HG02885 (cell line): ENCODE measurements at regions not wholly inside any gene's neighbourhood (a gene's known extent, or its start where the extent isn't known, plus 50 kb on each side); places are given as distances from the start of the nearest gene placed in this dataset.
"Not testable (repeated sequence)": the region's sequence is repeated elsewhere in the genome, so short reads cannot be mapped to it uniquely, and the experiment has no call there.

ENCODE experiments used
- ATAC-seq: cut with Tn5 transposase; IDR thresholded peaks from one replicate; pipeline ENCODE4 v1.9.1; 2021; ENCODE audit warnings: mild to moderate bottlenecking; ENCODE audit not compliant: unreplicated experiment, poor library complexity

DNA sequence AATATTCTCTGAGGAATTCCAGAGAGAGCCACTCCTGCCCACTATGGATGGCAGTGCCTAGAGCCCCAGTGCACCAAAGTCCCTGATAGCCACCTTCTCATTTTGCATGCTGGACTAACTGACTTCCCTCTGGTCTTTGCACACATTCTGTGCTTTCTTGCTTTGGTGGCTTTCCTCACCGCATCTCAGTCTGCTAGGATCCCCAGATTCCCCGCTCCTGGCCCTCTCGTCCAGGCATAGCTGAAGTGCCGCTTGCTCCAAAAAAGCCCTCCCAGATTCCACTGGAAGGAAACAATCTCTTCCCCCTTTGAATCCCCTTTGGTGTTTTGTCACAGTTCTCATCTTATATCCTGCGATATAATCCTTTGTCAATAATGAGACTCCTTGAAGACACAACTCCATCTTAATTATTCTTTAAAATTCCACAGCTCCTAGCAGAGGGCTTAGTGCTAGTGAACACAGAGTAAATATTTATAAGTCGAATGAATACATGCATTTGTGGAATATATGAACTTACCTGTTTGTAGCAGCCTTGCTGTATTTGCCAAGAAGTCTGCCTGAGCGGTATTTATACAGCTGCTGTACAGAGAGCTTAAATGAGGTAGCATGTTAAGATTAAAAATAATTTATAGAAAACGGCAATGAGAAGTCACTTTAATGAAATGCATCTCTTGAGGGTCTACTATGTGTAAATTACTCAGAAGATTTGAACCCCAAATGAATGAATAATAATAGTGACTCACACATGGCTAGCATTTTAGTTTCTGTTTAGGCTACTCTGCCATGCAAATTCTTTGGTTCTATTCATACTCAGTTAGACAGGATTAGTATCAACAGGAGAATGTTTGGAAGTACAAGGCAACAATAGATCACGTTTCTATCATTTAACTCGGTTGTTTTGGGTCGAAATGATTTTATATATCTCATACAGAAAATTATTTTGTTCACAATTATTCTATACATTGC lies 421.9 kb upstream of the TENM3 start:
- no peak for ATAC-seq

DNA sequence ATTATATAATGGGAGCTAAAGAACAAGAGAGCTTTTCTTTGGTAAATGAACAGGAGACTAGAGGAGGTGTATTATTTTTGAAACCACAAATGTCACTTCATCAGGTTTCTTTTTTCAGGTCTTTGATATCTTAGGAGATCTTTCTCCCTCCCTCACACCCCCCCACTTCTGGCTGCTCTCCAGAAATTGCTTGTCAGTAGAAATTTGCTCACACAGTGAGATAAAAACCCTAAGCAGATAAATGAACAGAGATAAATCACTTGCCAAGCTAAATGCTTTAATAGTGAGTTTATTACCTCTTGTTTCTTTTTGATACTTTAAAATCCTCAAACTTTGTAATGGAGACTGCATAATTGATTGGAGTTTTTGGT lies 421.2 kb upstream of the TENM3 start:
- ATAC-seq: no peak

DNA sequence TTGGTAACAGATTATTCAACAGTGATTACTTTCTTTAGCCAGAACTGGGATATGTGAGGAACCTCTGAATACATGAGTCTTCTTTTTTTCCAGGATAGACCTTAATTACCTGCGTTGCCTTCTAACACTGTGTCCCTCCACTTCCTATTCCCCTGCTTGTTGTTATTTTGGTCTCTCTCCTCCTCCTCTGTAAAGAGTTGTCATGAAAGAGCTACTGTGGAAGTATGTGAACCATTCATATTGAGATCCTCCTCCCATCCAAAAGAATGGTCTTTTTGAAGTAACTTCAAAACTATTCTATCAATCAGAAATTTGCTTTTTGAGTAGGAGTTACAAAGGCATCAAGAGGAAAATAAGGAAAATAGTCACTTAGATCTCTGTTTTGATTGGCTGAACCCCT lies 420.0 kb upstream of the TENM3 start:
- ATAC-seq: no peak

DNA sequence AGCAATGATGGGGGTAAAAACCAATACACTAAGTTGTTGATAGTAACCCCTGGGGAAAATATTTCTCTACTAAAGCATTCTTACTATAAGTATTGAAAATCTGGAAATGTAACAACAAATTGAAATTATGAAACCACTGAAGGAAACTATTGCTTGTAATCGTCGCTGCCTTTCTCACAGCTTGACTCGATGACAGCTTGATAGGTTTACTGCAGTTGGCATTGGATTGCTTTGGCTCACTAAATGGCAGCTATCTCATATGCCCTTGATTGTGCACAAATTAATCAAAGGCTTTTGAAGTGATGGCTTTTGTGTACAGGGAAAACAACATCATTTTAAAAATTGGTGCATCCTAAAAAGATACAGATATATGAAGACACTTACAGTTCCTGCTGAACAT lies 419.6 kb upstream of the TENM3 start:
- no peak for ATAC-seq

DNA sequence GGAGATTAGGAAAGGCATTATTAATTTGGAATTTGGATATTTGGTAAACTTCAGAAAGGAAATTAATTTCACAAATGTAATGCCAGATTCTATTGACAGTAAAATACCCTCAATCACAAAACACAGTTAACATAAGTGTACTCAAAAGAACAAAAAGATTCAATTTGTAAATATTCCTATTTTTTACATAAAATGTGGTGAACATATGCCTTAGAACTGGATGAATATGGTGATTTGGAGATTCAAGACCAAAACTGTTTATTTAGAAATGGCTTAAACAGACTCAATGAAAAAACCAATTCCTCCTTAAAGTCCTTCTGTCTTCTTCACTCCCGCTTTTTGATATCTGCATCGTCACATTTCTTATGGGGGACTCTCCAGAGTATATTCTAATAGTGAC lies 417.6 kb upstream of the TENM3 start:
- ATAC-seq: no peak

DNA sequence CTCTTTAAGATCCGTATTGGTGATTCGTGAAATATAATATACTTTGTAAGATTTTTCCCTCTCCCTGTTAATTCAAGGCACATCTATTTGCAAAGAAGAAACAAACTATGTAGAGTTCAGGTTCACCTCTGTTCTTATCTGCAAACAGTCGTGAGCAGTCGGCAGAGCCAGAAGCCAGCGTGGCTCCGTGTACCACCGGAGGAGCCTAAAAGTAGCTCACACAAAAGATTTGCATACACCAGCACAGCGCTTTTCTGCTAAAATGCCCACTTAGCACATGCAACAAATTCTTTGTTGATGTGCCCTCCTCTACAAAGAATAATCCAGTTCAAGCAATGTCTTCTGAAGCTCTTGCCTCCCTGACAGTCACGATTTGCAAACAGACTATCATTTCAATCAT lies 416.0 kb upstream of the TENM3 start:
- ATAC-seq: no peak

DNA sequence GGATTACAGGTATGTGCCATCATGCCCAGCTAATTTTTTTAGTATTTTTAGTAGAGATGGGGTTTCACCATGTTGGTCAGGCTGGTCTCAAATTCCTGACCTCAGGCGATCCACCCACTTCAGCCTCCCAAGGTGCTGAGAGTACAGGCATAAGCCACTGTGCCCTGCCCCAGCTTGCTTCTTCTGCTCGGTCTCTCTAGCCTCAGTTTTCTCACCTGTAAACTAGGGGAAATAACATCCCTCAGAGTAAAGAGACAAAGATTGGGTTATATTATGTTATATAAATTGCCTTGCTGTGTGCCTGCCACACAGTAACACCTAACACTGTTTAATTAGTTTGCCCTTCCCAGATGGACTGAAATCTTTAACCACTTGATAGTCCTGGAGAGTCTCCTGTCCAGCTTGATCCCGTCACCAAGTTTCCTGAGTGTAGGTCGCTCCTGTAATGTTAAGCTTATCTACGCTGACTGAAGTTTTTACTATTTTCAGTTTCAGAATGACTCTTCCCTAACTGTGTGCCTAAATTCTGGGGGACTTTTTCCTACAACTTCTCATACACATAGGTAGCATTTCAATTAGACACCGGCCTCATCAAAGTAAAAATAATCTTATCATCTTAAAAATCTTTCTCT lies 412.7 kb upstream of the TENM3 start:
- ATAC-seq: peak; percentile 89

DNA sequence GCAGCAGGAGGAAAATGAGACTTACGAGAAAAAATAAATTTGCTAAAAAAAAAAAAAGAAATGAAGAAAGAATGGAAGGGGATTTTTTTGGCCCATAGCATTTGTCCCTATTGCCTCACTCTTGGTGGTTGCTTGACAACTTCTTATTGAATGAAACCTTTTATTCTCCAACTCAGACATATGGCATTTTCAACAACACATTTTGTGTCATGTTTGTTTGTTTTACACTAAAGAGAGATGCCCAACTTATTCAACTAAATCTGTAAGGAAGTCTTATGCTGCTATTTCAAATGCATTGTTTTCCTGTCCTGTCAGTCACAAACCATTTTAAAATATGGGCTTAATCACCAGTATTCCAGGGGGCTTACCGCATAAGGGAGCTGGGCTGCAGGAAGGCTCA lies 409.1 kb upstream of the TENM3 start:
- no peak for ATAC-seq

DNA sequence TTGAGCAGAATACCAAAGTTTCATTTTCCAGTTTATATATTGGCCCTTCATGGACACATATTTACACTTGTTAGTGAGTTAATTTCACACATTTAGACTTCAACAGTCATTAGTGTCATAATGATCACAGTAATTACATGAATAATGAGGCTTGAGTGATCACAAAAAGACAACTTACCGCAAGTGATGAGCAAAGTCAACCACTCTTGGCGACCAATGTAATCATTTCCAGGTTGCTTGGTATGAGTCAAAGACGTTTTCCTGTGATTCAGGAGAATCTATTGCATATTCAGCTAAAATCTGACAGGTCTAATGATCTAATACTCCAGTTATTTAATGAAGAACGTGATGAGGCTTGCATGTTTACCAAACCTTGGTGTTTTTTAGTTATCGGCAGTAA lies 407.9 kb upstream of the TENM3 start:
- no peak for ATAC-seq

DNA sequence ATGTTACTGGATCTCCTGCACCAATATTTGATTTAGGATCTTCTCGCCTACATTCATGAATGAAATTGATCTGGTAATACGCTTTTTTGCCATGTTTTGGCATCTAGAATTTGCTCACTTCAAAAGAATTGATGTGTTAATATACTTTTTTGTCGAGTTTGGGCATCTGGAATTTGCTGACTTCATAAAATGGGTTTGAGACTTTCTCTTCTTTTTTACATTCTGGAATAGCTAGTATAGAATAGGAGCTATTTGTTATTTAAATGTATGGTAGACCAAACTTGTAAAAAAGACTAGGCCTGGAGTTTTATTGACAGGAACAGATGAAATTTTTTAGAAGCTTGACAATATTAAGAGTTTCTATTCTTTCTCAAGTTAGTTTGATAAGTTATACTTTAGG lies 404.9 kb upstream of the TENM3 start:
- ATAC-seq: no peak

DNA sequence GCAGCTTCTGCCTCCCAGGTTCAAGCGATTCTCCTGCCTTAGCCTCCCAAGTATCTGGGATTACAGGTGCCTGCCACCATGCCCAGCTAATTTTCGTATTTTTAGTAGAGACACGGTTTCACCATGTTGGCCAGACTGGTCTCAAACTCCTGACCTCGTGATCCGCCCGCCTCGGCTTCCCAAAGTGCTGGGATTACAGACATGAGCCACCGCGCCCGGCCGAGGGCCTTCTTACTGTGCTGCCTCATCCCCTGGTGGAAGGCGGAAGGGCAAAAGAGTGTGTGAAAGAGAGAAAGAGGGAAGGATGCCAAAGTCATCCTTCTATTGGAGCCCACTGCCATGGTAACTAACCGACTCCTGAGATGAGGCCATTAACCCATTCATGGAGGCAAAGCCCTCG lies 399.4 kb upstream of the TENM3 start:
- not testable (repeated sequence) for ATAC-seq

DNA sequence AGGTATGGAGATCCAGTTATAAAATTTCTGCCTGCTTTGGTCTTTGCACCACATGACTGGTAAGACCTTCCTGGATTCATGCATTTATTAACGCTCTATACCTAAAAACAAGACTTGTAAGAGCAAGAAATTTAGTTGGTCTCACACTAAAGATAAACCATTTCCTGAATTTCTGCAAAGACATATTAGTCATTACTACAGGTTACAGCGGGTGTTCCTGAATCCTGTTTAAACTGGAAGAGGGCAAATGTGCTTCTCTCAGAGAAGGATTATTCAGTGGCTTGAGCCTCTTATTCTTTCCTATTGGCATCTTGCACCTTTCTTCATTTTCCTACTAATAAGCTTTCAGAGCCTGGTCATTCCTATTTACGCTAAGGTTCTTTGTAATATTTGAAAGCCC lies 397.6 kb upstream of the TENM3 start:
- ATAC-seq: no peak

DNA sequence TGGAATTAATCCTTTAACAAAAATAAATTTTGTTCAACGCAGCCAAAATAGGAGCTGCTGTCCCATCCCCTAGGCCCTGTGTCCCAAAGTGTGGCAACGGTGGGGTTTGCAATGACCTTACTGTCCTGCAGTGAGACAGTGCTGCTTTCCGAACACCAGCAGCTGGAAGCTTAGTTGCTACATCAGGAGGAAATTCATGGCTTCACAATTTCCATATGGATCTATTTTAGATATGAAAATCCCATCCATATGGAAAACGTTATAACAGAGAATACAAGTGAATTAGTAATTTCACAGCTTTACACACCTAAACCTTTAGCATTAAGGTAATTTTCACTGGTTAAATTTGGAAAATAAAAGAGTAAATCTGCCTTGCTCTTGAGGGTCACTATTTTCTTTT lies 396.3 kb upstream of the TENM3 start:
- no peak for ATAC-seq

DNA sequence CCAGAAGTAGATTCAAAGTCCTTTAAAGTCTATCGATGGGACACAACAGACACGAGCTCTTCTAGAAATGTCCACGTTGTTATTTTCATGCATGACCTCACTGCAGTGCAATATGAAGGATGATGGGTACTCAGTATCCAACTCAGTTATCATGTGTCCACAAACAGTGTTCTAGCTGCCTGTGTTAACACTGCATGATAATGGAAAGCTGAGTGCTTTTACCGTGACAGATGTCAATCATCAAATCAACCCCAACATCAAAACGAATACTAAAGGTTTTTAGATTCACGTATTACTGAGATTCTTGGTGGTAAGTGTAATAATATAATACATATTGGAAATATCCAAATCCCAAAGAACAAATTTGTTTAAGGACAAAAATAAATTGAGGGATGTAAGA lies 394.8 kb upstream of the TENM3 start:
- no peak for ATAC-seq

DNA sequence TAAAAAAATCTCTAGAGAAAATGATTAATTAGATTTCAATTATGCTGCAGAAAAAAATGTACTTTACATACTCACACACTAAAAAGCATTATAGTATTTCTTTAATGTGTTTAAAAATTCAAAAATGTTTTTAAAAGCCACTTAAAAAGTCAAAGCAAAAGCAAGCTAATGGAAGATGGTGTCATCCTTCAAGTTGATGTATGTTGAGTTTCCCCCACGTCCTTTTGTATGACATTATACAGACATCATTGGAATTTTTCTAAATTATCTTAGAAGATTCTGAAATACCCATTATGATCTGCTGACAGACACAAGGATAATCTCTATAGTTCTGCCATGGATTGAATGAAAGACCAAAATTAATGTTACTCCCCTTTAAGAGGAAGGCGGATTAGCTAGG lies 393.7 kb upstream of the TENM3 start:
- no peak for ATAC-seq

DNA sequence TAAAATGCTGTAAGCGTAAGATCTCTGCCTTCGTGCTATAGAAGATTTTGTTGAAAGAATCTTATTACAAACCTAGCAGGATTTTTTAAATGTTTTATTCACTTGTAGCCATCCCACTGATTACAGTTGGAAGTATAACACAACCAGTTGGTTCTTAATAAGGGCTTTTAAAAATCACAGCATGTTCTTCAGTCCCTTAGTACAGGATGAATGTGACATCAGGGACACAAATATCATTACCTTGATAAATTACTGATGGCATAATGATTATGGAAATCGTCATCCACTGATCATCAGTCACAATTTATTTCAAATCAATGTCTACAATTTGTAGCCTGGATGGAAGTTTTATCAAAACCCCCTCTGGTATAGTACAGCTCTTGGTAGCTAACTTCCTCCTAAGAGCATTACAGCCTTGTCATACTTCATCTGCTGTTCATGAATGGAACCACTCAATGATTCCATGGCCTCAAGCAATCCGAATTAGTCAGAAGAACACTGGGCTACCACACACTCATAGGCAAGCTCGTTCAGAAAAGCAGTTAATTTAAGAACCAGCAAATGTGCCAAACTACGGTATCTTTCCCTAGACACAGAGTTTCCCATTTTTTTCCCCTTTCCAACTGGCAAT lies 389.2 kb upstream of the TENM3 start:
- ATAC-seq: no peak

DNA sequence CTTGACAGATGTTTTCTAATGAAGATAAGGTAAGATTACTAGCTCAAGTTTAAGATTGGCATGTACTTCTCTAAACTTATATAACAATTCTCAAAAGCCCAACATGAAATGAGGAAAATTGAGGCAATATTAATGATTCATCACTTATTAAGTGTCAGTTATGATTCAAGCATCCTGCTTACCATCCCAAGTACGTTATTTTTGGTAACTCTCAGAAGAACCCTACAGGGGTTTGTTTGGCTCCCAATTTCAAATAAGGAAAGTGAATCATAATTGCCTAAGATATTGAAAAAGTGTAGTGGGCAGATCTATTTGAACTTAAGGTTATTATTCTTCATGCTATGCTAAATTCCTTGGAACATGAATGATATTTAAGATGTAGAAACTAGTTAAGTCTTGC lies 387.9 kb upstream of the TENM3 start:
- no peak for ATAC-seq

DNA sequence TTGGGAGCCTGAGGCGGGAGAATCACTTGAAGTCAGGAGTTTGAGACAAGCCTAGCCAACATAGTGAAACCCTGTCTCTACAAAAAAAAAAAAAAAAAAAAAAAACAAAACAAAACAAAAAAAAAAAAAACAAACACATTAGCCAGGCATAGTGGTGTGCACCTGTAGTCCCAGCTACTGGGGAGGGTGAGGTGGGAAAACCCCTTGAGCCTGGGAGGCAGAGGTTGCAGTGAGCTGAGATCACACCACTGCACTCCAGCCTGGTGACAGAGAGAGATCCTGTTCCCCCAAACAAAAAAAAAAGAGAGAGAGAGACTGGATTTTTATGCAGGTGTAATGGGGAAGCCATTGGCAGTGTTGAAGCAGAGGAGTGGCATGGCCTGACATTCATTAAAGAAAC lies 385.7 kb upstream of the TENM3 start:
- not testable (repeated sequence) for ATAC-seq

DNA sequence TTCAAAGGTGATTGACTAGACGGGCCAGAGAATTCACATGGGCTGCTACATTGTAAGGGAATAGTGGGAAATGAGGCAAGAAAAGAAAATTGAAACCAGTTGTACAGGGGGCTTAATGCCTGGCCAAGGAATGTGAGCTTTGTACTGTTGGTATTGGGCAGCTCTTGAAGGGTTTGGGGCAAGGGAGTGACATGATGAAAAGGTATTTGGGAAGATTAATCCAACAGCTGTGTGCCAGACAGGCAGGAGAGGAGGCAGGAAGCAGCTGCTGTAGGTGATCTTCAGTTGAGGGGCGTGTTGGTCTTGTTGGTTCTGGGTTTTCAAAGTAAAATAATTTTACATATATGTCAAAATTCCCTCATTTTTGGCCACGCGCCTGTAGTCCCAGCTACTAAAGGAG lies 384.5 kb upstream of the TENM3 start:
- no peak for ATAC-seq

DNA sequence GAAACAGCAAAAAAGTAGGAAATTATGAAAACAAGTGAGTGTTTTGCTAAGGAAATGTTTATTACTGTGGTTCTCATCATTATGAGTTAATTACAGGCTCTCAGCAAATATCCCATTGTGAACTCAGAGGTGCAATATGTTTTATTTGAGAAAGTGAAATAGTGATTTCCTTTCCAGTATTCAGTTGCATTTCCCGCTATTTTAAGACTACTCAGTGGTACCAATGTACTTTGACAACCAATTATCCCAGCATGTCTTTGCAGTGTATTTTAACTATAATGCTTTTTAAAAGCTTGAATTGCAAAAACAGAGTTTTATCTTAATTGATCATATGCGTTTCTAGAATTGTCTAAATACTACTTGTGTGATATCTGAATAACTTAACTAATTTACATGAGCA lies 383.8 kb upstream of the TENM3 start:
- no peak for ATAC-seq

DNA sequence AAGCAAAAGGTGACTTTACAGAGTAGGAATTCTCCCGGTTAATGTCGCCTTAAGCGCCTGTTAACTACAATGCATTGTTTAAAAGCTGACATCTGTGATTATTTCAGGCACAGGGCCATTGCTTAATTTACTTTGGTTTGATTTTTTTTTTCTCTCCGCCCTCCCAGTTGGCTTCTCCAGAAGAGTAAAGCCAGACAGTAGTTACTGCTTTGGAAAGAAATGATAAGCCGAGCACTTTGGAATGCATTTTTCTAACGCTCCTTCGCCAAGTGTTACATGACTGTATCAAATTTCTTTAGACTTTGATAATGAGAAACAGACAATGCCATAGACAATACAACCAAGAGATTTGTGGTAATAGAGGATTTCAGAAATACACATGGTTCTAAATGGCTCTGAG lies 383.0 kb upstream of the TENM3 start:
- ATAC-seq: no peak

DNA sequence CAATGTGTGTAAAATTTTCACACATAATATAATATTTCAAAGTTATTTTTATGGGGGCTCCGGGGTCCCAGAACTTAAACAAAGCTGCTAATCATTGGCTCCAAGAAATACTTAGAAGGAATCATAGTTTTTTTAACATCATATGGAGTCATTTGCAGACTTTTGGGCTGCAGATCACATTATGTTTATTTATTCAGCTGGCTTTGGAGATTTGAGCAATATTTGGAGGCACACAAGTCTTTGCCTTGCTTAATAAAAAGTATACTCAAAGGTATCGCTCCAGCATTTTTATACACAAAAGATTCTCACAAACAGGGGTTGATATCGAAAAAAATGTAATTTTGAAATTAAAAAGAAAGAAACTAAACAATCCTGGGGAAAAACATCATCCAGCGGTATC lies 382.5 kb upstream of the TENM3 start:
- ATAC-seq: no peak
